Peyer's patch (tissue), 4 donors: ENCODE measurements at regions not wholly inside any gene's neighbourhood (a gene's known extent, or its start where the extent isn't known, plus 50 kb on each side); places are given as distances from the start of the nearest gene placed in this dataset.

Experiments used
- DNase-seq, 3 donors: peaks; one replicate each; pipeline ENCODE4 v3.0.0-alpha.2; 2017 to 2019
- H3K27ac ChIP-seq, 4 donors: fragments of 200-600 bp; sonication (generic); one replicate each; pipeline ENCODE4 v1.5.1; 2016 to 2019
- H3K27me3 ChIP-seq, 2 donors: fragments of 200-600 bp; sonication (generic); one replicate each; pipeline ENCODE4 v1.5.1; 2019
- H3K36me3 ChIP-seq, 3 donors: fragments of 200-600 bp; sonication (generic); one replicate each; pipeline ENCODE4 v1.5.1; 2016 to 2019
- H3K4me1 ChIP-seq, 4 donors: fragments of 200-600 bp; sonication (generic); one replicate each; pipeline ENCODE4 v1.5.1; 2016 to 2019
- H3K4me3 ChIP-seq, 4 donors: fragments of 200-600 bp; sonication (generic); 1 replicate in 3 of 4; 2 replicates in 1 of 4; pipeline ENCODE4 v1.5.1; 2016 to 2019; ENCODE audit warnings: mild to moderate bottlenecking in 1 of 4
- H3K9me3 ChIP-seq, 4 donors: fragments of 200-600 bp; sonication (generic); one replicate each; pipeline ENCODE4 v1.5.1; 2016 to 2019; ENCODE audit warnings: mild to moderate bottlenecking in 1 of 4
- CTCF ChIP-seq, 6 experiments: fragments of 450-650 bp in 4 of 6; fragments of 200-600 bp in 2 of 6; sonication (generic) in 1 of 6; IDR thresholded peaks; one replicate each; pipeline ENCODE4 v1.5.1; 2017 to 2019; ENCODE audit warnings: antibody characterized with exemption in 6 of 6, mild to moderate bottlenecking in 3 of 6, moderate library complexity in 1 of 6
- POLR2A ChIP-seq, 2 donors: fragments of 450-650 bp; IDR thresholded peaks; one replicate each; pipeline ENCODE4 v1.5.1; 2017; ENCODE audit warnings: antibody characterized with exemption in 2 of 2, mild to moderate bottlenecking in 2 of 2, moderate library complexity in 2 of 2

- H3K9me3 ChIP-seq: no peaks in the 10 kb centered on the region
- H3K36me3 ChIP-seq: no peaks in the 10 kb centered on the region
- no peaks in the 10 kb centered on the region for H3K27me3 ChIP-seq
- TF ChIP-seq CTCF (IDR thresholded peaks at IDR 0.05) (no peak), POLR2A (IDR thresholded peaks at IDR 0.05) (no peak)
- DNase-seq: no peak
- no peak overlapping the region for H3K4me3 ChIP-seq
- H3K27ac ChIP-seq: no peak overlapping the region
- no peaks in the 10 kb centered on the region for H3K4me1 ChIP-seq
Observed at GRCh38 chr7:110592557-110592956, 498.4 kb upstream of the LRRN3 start.

GRCh38 chr7:110593355-110593754 lies 497.6 kb upstream of the LRRN3 start:
- TF ChIP-seq CTCF (IDR thresholded peaks at IDR 0.05) (no peak), POLR2A (IDR thresholded peaks at IDR 0.05) (no peak)
- Histone ChIP-seq H3K9me3 (no peaks in the 10 kb centered on the region), H3K4me1 (no peaks in the 10 kb centered on the region), H3K4me3 (no peak overlapping the region), H3K27me3 (no peaks in the 10 kb centered on the region), H3K27ac (no peak overlapping the region), H3K36me3 (no peaks in the 10 kb centered on the region)
- DNase-seq: no peak

GRCh38 chr7:110595694-110596093 lies 495.2 kb upstream of the LRRN3 start:
- no peak overlapping the region for H3K4me3 ChIP-seq
- H3K27me3 ChIP-seq: no peaks in the 10 kb centered on the region
- H3K9me3 ChIP-seq: no peaks in the 10 kb centered on the region
- no peak for DNase-seq
- no peaks in the 10 kb centered on the region for H3K4me1 ChIP-seq
- no peak overlapping the region for H3K27ac ChIP-seq
- TF ChIP-seq CTCF (IDR thresholded peaks at IDR 0.05) (no peak), POLR2A (IDR thresholded peaks at IDR 0.05) (no peak)
- H3K36me3 ChIP-seq: no peaks in the 10 kb centered on the region

GRCh38 chr7:110600956-110601355 lies 490.0 kb upstream of the LRRN3 start:
- no peaks in the 10 kb centered on the region for H3K9me3 ChIP-seq
- DNase-seq: no peak
- no peak for TF ChIP-seq CTCF (IDR thresholded peaks at IDR 0.05)
- no peak for TF ChIP-seq POLR2A (IDR thresholded peaks at IDR 0.05)

GRCh38 chr7:110601710-110602109 lies 489.2 kb upstream of the LRRN3 start:
- H3K27me3 ChIP-seq: no peaks in the 10 kb centered on the region
- H3K4me3 ChIP-seq: no peak overlapping the region
- TF ChIP-seq POLR2A (IDR thresholded peaks at IDR 0.05) (no peak), CTCF (IDR thresholded peaks at IDR 0.05) (no peak)
- no peaks in the 10 kb centered on the region for H3K9me3 ChIP-seq
- no peaks in the 10 kb centered on the region for H3K4me1 ChIP-seq
- H3K36me3 ChIP-seq: no peaks in the 10 kb centered on the region
- H3K27ac ChIP-seq: no peak overlapping the region
- DNase-seq: no peak

More at GRCh38 chr7:110600956-110601355, 490.0 kb upstream of the LRRN3 start:
- H3K27me3 ChIP-seq: no peaks in the 10 kb centered on the region
- H3K4me3 ChIP-seq: no peak overlapping the region
- no peak overlapping the region for H3K27ac ChIP-seq
- H3K36me3 ChIP-seq: no peaks in the 10 kb centered on the region
- H3K4me1 ChIP-seq: no peaks in the 10 kb centered on the region

GRCh38 chr7:110604206-110604605 lies 486.7 kb upstream of the LRRN3 start:
- H3K9me3 ChIP-seq: no peaks in the 10 kb centered on the region
- no peak for TF ChIP-seq CTCF (IDR thresholded peaks at IDR 0.05)
- TF ChIP-seq POLR2A (IDR thresholded peaks at IDR 0.05): no peak
- no peak overlapping the region for H3K27ac ChIP-seq
- no peak overlapping the region for H3K4me3 ChIP-seq
- no peaks in the 10 kb centered on the region for H3K4me1 ChIP-seq
- no peaks in the 10 kb centered on the region for H3K27me3 ChIP-seq
- no peaks in the 10 kb centered on the region for H3K36me3 ChIP-seq
- no peak for DNase-seq
